ENCODE measurements at regions not wholly inside any gene's neighbourhood (a gene's known extent, or its start where the extent isn't known, plus 50 kb on each side); places are given as distances from the start of the nearest gene placed in this dataset.

- no peak overlapping the region for H3K4me3 ChIP-seq (replicated peaks in 1 of 3; ENCODE audit: insufficient read depth in 1 of 3, low read depth in 2 of 3, low read length in 3 of 3)
- FAIRE-seq (no peak), DNase-seq (ENCODE audit: low spot score) (no peak), ATAC-seq (no peak)
- no peaks in the 10 kb centered on the region for H4K20me1 ChIP-seq (ENCODE audit: insufficient read depth, low read length)
- no peaks in the 10 kb centered on the region for H3K36me3 ChIP-seq (replicated peaks in 1 of 2; ENCODE audit: control insufficient read depth in 1 of 2, insufficient read depth in 2 of 2, low read length in 2 of 2)
- no peaks in the 10 kb centered on the region for H3K4me1 ChIP-seq (ENCODE audit: insufficient read depth, low read length)
- in situ Hi-C loops (cut with HindIII; ENCODE audit: extremely low pct_ligation_motif_present, low pct_unique_long_range_greater_than_20kb) (no loop called here), intact Hi-C loops (cut with micrococcal nuclease; ENCODE audit: unreplicated experiment) (no loop called here)
- no peak overlapping the region for H3K9ac ChIP-seq (ENCODE audit: insufficient read depth, low read depth, low read length)
- no peaks in the 10 kb centered on the region; the same call in 1 of the 2 replicates for H3K9me3 ChIP-seq (ENCODE audit: low read length)
- no peak for TF ChIP-seq SRSF4 (IDR thresholded peaks at IDR 0.05; ENCODE audit: low read depth, low read length, poor library complexity, severe bottlenecking)
- peak; percentile 87 for TF ChIP-seq RAD51 (IDR thresholded peaks at IDR 0.05; ENCODE audit: borderline replicate concordance)
- no peak for TF ChIP-seq MEIS1 (CRISPR knock-in tag; IDR thresholded peaks at IDR 0.05; ENCODE audit: borderline replicate concordance)
- peak; percentile 57; the same call in 1 of the 2 replicates for TF ChIP-seq USF2 (IDR thresholded peaks at IDR 0.05; ENCODE audit: low read depth, low read length)
- TF ChIP-seq USF2 (CRISPR knock-in tag; IDR thresholded peaks at IDR 0.05; ENCODE audit: borderline replicate concordance) = no peak
- TF ChIP-seq REPIN1 (CRISPR knock-in tag; IDR thresholded peaks at IDR 0.05; ENCODE audit: borderline replicate concordance, low read depth) = no peak
- BruUV-seq (replicated peaks) = no TSS peak
- ChIA-PET POLR2A (no interaction called here), CTCF (ENCODE audit: low intra/inter-chr PET ratio, low total read pairs) (no interaction called here)
- no peaks in the 10 kb centered on the region for H3K79me2 ChIP-seq (ENCODE audit: insufficient read depth, low read length)
- 2% methylated on average over 2 of the region's 2 CpGs for WGBS (ENCODE audit: low lambda C conversion rate)
- H3K27me3 ChIP-seq (ENCODE audit: control insufficient read depth in 1 of 2, insufficient read depth in 2 of 2, low read length in 2 of 2) = no peaks in the 10 kb centered on the region
- H2AFZ ChIP-seq (ENCODE audit: low read length) = no peak overlapping the region
- no peak overlapping the region for H3K4me2 ChIP-seq (ENCODE audit: low read depth, low read length)
- H3K27ac ChIP-seq (ENCODE audit: extremely low read length, insufficient read depth, low read length) = no peak overlapping the region
Observed at GRCh38 chr2:57550912-57551311, 495.7 kb upstream of the VRK2 start.

GRCh38 chr2:57552885-57553284 lies 493.7 kb upstream of the VRK2 start:
- no peak for DNase-seq (ENCODE audit: low spot score)
- H3K9me3 ChIP-seq (ENCODE audit: low read length) = no peaks in the 10 kb centered on the region; the same call in 1 of the 2 replicates
- in situ Hi-C loops (cut with HindIII; ENCODE audit: extremely low pct_ligation_motif_present, low pct_unique_long_range_greater_than_20kb) = no loop called here
- intact Hi-C loops (cut with micrococcal nuclease; ENCODE audit: unreplicated experiment) = no loop called here
- BruUV-seq (replicated peaks) = no TSS peak
- H3K4me1 ChIP-seq (ENCODE audit: insufficient read depth, low read length) = no peaks in the 10 kb centered on the region
- no peaks in the 10 kb centered on the region for H4K20me1 ChIP-seq (ENCODE audit: insufficient read depth, low read length)
- H3K36me3 ChIP-seq (replicated peaks in 1 of 2; ENCODE audit: control insufficient read depth in 1 of 2, insufficient read depth in 2 of 2, low read length in 2 of 2) = no peaks in the 10 kb centered on the region
- ChIA-PET POLR2A (no interaction called here), CTCF (ENCODE audit: low intra/inter-chr PET ratio, low total read pairs) (no interaction called here)
- H3K27me3 ChIP-seq (ENCODE audit: control insufficient read depth in 1 of 2, insufficient read depth in 2 of 2, low read length in 2 of 2) = no peaks in the 10 kb centered on the region
- FAIRE-seq = no peak
- H3K4me2 ChIP-seq (ENCODE audit: low read depth, low read length) = no peak overlapping the region
- no peak overlapping the region for H3K4me3 ChIP-seq (replicated peaks in 1 of 3; ENCODE audit: insufficient read depth in 1 of 3, low read depth in 2 of 3, low read length in 3 of 3)
- H3K9ac ChIP-seq (ENCODE audit: insufficient read depth, low read depth, low read length) = no peak overlapping the region
- no peak overlapping the region for H2AFZ ChIP-seq (ENCODE audit: low read length)
- no peak for ATAC-seq
- no peaks in the 10 kb centered on the region for H3K79me2 ChIP-seq (ENCODE audit: insufficient read depth, low read length)
- H3K27ac ChIP-seq (ENCODE audit: extremely low read length, insufficient read depth, low read length) = no peak overlapping the region
- WGBS (ENCODE audit: low lambda C conversion rate) = 23% methylated on average over 3 of the region's 3 CpGs
- TF ChIP-seq SMAD1 (CRISPR knock-in tag; IDR thresholded peaks at IDR 0.05; ENCODE audit: borderline replicate concordance, low read depth) (no peak), AHDC1 (CRISPR knock-in tag; IDR thresholded peaks at IDR 0.05; ENCODE audit: borderline replicate concordance) (no peak), PITX1 (CRISPR knock-in tag; IDR thresholded peaks at IDR 0.05) (no peak), THAP7 (CRISPR knock-in tag; IDR thresholded peaks at IDR 0.05) (no peak)
